Tibial artery (tissue), 4 donors: ENCODE measurements at regions not wholly inside any gene's neighbourhood (a gene's known extent, or its start where the extent isn't known, plus 50 kb on each side); places are given as distances from the start of the nearest gene placed in this dataset.

Source experiments
- DNase-seq, 2 donors: peaks; one replicate each; pipeline ENCODE4 v3.0.0-alpha.2; 2019
- H3K27ac ChIP-seq, 2 donors: fragments of 200-600 bp; sonication (generic) in 1 of 2; 1 replicate in 1 of 2; 2 replicates in 1 of 2; pipeline ENCODE4 v1.5.1; 2018 to 2019; ENCODE audit warnings: mild to moderate bottlenecking in 1 of 2
- H3K27me3 ChIP-seq, 2 donors: fragments of 200-600 bp; sonication (generic) in 1 of 2; one replicate each; pipeline versions ENCODE4 v1.5.1 to v1.6.0; 2016 to 2019
- H3K36me3 ChIP-seq, 3 donors: fragments of 200-600 bp; sonication (generic) in 2 of 3; one replicate each; pipeline ENCODE4 v1.5.1; 2016 to 2019; ENCODE audit warnings: mild to moderate bottlenecking in 2 of 3
- H3K4me1 ChIP-seq, 4 donors: fragments of 200-600 bp; sonication (generic) in 2 of 4; 1 replicate in 3 of 4; 2 replicates in 1 of 4; pipeline ENCODE4 v1.5.1; 2016 to 2019
- H3K4me3 ChIP-seq, 2 donors: fragments of 200-600 bp; sonication (generic) in 1 of 2; 1 replicate in 1 of 2; 2 replicates in 1 of 2; pipeline ENCODE4 v1.5.1; 2018 to 2019; ENCODE audit warnings: mild to moderate bottlenecking in 2 of 2
- H3K9me3 ChIP-seq, 3 donors: fragments of 200-600 bp; sonication (generic) in 1 of 3; one replicate each; pipeline ENCODE4 v1.5.1; 2016 to 2019
- CTCF ChIP-seq, 2 experiments: fragments of 200-600 bp in 1 of 2; fragments of 450-650 bp in 1 of 2; IDR thresholded peaks; one replicate each; pipeline ENCODE4 v1.5.1; 2017 to 2019; ENCODE audit warnings: antibody characterized with exemption in 2 of 2, mild to moderate bottlenecking in 1 of 2, moderate library complexity in 1 of 2
- intact Hi-C: fragments of 100-400 bp; cut with DNase I; formaldehyde crosslinking; loops from one replicate; pipeline ENCODE4 v1.15.0; 2023; ENCODE audit warnings: low total_unique reads

GRCh38 chr11:28482666-28483065 is 374.5 kb downstream of the METTL15 start:
- H3K36me3 ChIP-seq = no peaks in the 10 kb centered on the region
- no peak for TF ChIP-seq CTCF (IDR thresholded peaks at IDR 0.05)
- no peak overlapping the region for H3K27ac ChIP-seq
- intact Hi-C loops = no loop called here
- H3K9me3 ChIP-seq = no peaks in the 10 kb centered on the region
- H3K27me3 ChIP-seq = no peaks in the 10 kb centered on the region
- no peaks in the 10 kb centered on the region for H3K4me1 ChIP-seq
- no peak overlapping the region for H3K4me3 ChIP-seq
- DNase-seq = no peak

GRCh38 chr11:28481616-28482480 is 373.7 kb downstream of the METTL15 start:
- H3K9me3 ChIP-seq = no peaks in the 10 kb centered on the region

GRCh38 chr11:28480406-28480805 is 372.2 kb downstream of the METTL15 start:
- no peak for TF ChIP-seq CTCF (IDR thresholded peaks at IDR 0.05)
- no peaks in the 10 kb centered on the region for H3K27me3 ChIP-seq
- no peak overlapping the region for H3K4me3 ChIP-seq
- intact Hi-C loops = no loop called here
- H3K9me3 ChIP-seq = no peaks in the 10 kb centered on the region
- no peak overlapping the region for H3K27ac ChIP-seq
- DNase-seq = no peak
- H3K36me3 ChIP-seq = no peaks in the 10 kb centered on the region
- no peaks in the 10 kb centered on the region for H3K4me1 ChIP-seq

More at GRCh38 chr11:28481616-28482480, 373.7 kb downstream of the METTL15 start:
- Histone ChIP-seq H3K4me1 (no peaks in the 10 kb centered on the region), H3K27me3 (no peaks in the 10 kb centered on the region), H3K4me3 (no peak overlapping the region), H3K36me3 (no peaks in the 10 kb centered on the region), H3K27ac (no peak overlapping the region)
- intact Hi-C loops = no loop called here
- no peak for TF ChIP-seq CTCF (IDR thresholded peaks at IDR 0.05)
- no peak for DNase-seq

GRCh38 chr11:28476864-28477263 is 368.7 kb downstream of the METTL15 start:
- Histone ChIP-seq H3K36me3 (no peaks in the 10 kb centered on the region), H3K9me3 (no peaks in the 10 kb centered on the region), H3K27me3 (no peaks in the 10 kb centered on the region), H3K4me3 (no peak overlapping the region), H3K4me1 (no peaks in the 10 kb centered on the region), H3K27ac (no peak overlapping the region)
- intact Hi-C loops = no loop called here
- no peak for TF ChIP-seq CTCF (IDR thresholded peaks at IDR 0.05)
- DNase-seq = no peak

- no peaks in the 10 kb centered on the region for H3K4me1 ChIP-seq
- intact Hi-C loops = no loop called here
- TF ChIP-seq CTCF (IDR thresholded peaks at IDR 0.05) = no peak
- H3K36me3 ChIP-seq = no peaks in the 10 kb centered on the region
- no peak overlapping the region for H3K4me3 ChIP-seq
- no peak for DNase-seq
- no peaks in the 10 kb centered on the region for H3K9me3 ChIP-seq
- no peaks in the 10 kb centered on the region for H3K27me3 ChIP-seq
- H3K27ac ChIP-seq = no peak overlapping the region
These were observed 367.9 kb downstream of the METTL15 start for GRCh38 chr11:28476049-28476448.
